ES-I3 (cell line): ENCODE measurements at regions not wholly inside any gene's neighbourhood (a gene's known extent, or its start where the extent isn't known, plus 50 kb on each side); places are given as distances from the start of the nearest gene placed in this dataset.

Source experiments
- H3K36me3 ChIP-seq: 2 replicates; pipeline ENCODE4 v1.6.1; 2013; ENCODE audit warnings: mild to moderate bottlenecking, low read length, control low read depth, moderate library complexity; ENCODE audit not compliant: insufficient read depth
- H3K4me1 ChIP-seq: 2 replicates; pipeline ENCODE4 v1.6.1; 2013; ENCODE audit warnings: mild to moderate bottlenecking, control low read depth, low read length; ENCODE audit not compliant: insufficient read depth
- H3K9ac ChIP-seq: 2 replicates; pipeline ENCODE4 v1.6.1; 2013; ENCODE audit warnings: low read depth, mild to moderate bottlenecking, low read length, moderate library complexity
- H3K9me3 ChIP-seq: 2 replicates; pipeline ENCODE4 v1.6.1; 2013; ENCODE audit warnings: mild to moderate bottlenecking, low read length, moderate library complexity; ENCODE audit not compliant: control insufficient read depth, insufficient read depth

- no peaks in the 10 kb centered on the region for H3K36me3 ChIP-seq
- no peaks in the 10 kb centered on the region; the same call in 1 of the 2 replicates for H3K9me3 ChIP-seq
- H3K9ac ChIP-seq = no peak overlapping the region
- H3K4me1 ChIP-seq = peaks cover 13% of the 10 kb centered on the region
These were observed 254.0 kb upstream of the DMRT1 start for GRCh38 chr9:587527-587926.

GRCh38 chr9:588981-589380 is 252.5 kb upstream of the DMRT1 start:
- no peak overlapping the region for H3K9ac ChIP-seq
- H3K36me3 ChIP-seq = no peaks in the 10 kb centered on the region
- H3K9me3 ChIP-seq = no peaks in the 10 kb centered on the region; the same call in 1 of the 2 replicates

GRCh38 chr9:589723-590122 is 251.8 kb upstream of the DMRT1 start:
- no peaks in the 10 kb centered on the region; the same call in 1 of the 2 replicates for H3K9me3 ChIP-seq
- no peaks in the 10 kb centered on the region for H3K36me3 ChIP-seq
- H3K9ac ChIP-seq = no peak overlapping the region; the same call in 1 of the 2 replicates
- peaks cover 13% of the 10 kb centered on the region for H3K4me1 ChIP-seq

More at GRCh38 chr9:588981-589380, 252.5 kb upstream of the DMRT1 start:
- H3K4me1 ChIP-seq = peaks cover 13% of the 10 kb centered on the region

- Histone ChIP-seq H3K9me3 (no peaks in the 10 kb centered on the region; the same call in 1 of the 2 replicates), H3K9ac (no peak overlapping the region), H3K4me1 (peaks cover 13% of the 10 kb centered on the region), H3K36me3 (no peaks in the 10 kb centered on the region)
These were observed 250.2 kb upstream of the DMRT1 start for GRCh38 chr9:591292-591691.

GRCh38 chr9:592225-592624 is 249.3 kb upstream of the DMRT1 start:
- Histone ChIP-seq H3K36me3 (no peaks in the 10 kb centered on the region), H3K4me1 (peaks cover 13% of the 10 kb centered on the region), H3K9me3 (no peaks in the 10 kb centered on the region; the same call in 1 of the 2 replicates), H3K9ac (no peak overlapping the region)

GRCh38 chr9:592733-593132 is 248.8 kb upstream of the DMRT1 start:
- H3K9ac ChIP-seq = no peak overlapping the region
- no peaks in the 10 kb centered on the region for H3K36me3 ChIP-seq
- no peaks in the 10 kb centered on the region; the same call in 1 of the 2 replicates for H3K9me3 ChIP-seq
- peaks cover 13% of the 10 kb centered on the region for H3K4me1 ChIP-seq

- Histone ChIP-seq H3K9ac (no peak overlapping the region), H3K4me1 (peaks cover 13% of the 10 kb centered on the region), H3K36me3 (no peaks in the 10 kb centered on the region), H3K9me3 (no peaks in the 10 kb centered on the region; the same call in 1 of the 2 replicates)
These were observed 247.7 kb upstream of the DMRT1 start for GRCh38 chr9:593809-594208.

GRCh38 chr9:596703-597102 is 244.8 kb upstream of the DMRT1 start:
- no peaks in the 10 kb centered on the region; the same call in 1 of the 2 replicates for H3K4me1 ChIP-seq
- H3K9ac ChIP-seq = no peak overlapping the region
- H3K9me3 ChIP-seq = no peaks in the 10 kb centered on the region
- no peaks in the 10 kb centered on the region for H3K36me3 ChIP-seq

- Histone ChIP-seq H3K9me3 (no peaks in the 10 kb centered on the region), H3K36me3 (no peaks in the 10 kb centered on the region), H3K4me1 (no peaks in the 10 kb centered on the region), H3K9ac (no peak overlapping the region)
These were observed 241.5 kb upstream of the DMRT1 start for GRCh38 chr9:600006-600405.

GRCh38 chr9:602716-603115 is 238.8 kb upstream of the DMRT1 start:
- Histone ChIP-seq H3K9me3 (no peaks in the 10 kb centered on the region), H3K4me1 (no peaks in the 10 kb centered on the region), H3K36me3 (no peaks in the 10 kb centered on the region), H3K9ac (no peak overlapping the region)

- Histone ChIP-seq H3K9ac (no peak overlapping the region), H3K36me3 (no peaks in the 10 kb centered on the region), H3K4me1 (no peaks in the 10 kb centered on the region), H3K9me3 (no peaks in the 10 kb centered on the region)
These were observed 238.4 kb upstream of the DMRT1 start for GRCh38 chr9:603126-603525.

GRCh38 chr9:607417-607816 is 234.1 kb upstream of the DMRT1 start:
- H3K4me1 ChIP-seq = no peaks in the 10 kb centered on the region
- no peaks in the 10 kb centered on the region for H3K36me3 ChIP-seq
- no peaks in the 10 kb centered on the region for H3K9me3 ChIP-seq
- no peak overlapping the region for H3K9ac ChIP-seq

GRCh38 chr9:613771-614347 is 227.6 kb upstream of the DMRT1 start:
- Histone ChIP-seq H3K4me1 (peaks cover 11% of the 10 kb centered on the region), H3K9ac (no peak overlapping the region), H3K36me3 (no peaks in the 10 kb centered on the region), H3K9me3 (no peaks in the 10 kb centered on the region)

- no peak overlapping the region for H3K9ac ChIP-seq
- peaks cover 11% of the 10 kb centered on the region for H3K4me1 ChIP-seq
- no peaks in the 10 kb centered on the region for H3K9me3 ChIP-seq
- H3K36me3 ChIP-seq = no peaks in the 10 kb centered on the region
These were observed 227.1 kb upstream of the DMRT1 start for GRCh38 chr9:614431-614830.

GRCh38 chr9:615756-616155 is 225.7 kb upstream of the DMRT1 start:
- Histone ChIP-seq H3K4me1 (peaks cover 11% of the 10 kb centered on the region), H3K9ac (no peak overlapping the region), H3K36me3 (no peaks in the 10 kb centered on the region), H3K9me3 (no peaks in the 10 kb centered on the region)
